H9 (cell line): ENCODE measurements at regions not wholly inside any gene's neighbourhood (a gene's known extent, or its start where the extent isn't known, plus 50 kb on each side); places are given as distances from the start of the nearest gene placed in this dataset.

Source experiments
- DNase-seq: peaks from one replicate; pipeline ENCODE4 v3.0.0-alpha.2; 2017
- H2AFZ ChIP-seq: one replicate; pipeline ENCODE4 v1.6.1; 2013; ENCODE audit warnings: mild to moderate bottlenecking, low read length, control low read depth, moderate library complexity
- H2AK5ac ChIP-seq: 2 replicates; pipeline ENCODE4 v1.6.1; 2013; ENCODE audit warnings: low read length, control low read depth, mixed read lengths; ENCODE audit not compliant: insufficient read length
- H2BK120ac ChIP-seq: one replicate; pipeline ENCODE4 v1.6.1; 2013; ENCODE audit warnings: low read depth, mild to moderate bottlenecking, low read length, control low read depth, inconsistent platforms; ENCODE audit not compliant: poor library complexity, severe bottlenecking
- H2BK12ac ChIP-seq: 2 replicates; pipeline ENCODE4 v1.6.1; 2013; ENCODE audit warnings: low read length, control low read depth, mixed read lengths, low read depth; ENCODE audit not compliant: insufficient read length
- H2BK15ac ChIP-seq: 2 replicates; pipeline ENCODE4 v1.6.1; 2013; ENCODE audit warnings: low read depth, low read length, control low read depth
- H2BK20ac ChIP-seq: one replicate; pipeline ENCODE4 v1.6.1; 2013; ENCODE audit warnings: low read depth, mild to moderate bottlenecking, low read length, control low read depth, inconsistent platforms; ENCODE audit not compliant: poor library complexity, severe bottlenecking
- H2BK5ac ChIP-seq: 2 replicates; pipeline ENCODE4 v1.6.1; 2013; ENCODE audit warnings: low read length, control low read depth, mixed read lengths; ENCODE audit not compliant: insufficient read length
- H3K14ac ChIP-seq: 2 replicates; pipeline ENCODE4 v1.6.1; 2013; ENCODE audit warnings: low read length, control low read depth; ENCODE audit not compliant: insufficient read depth
- H3K18ac ChIP-seq: 2 replicates; pipeline ENCODE4 v1.6.1; 2013; ENCODE audit warnings: low read depth, mild to moderate bottlenecking, mixed read lengths, low read length, control low read depth; ENCODE audit not compliant: insufficient read length
- H3K23ac ChIP-seq: 2 replicates; pipeline ENCODE4 v1.6.1; 2013; ENCODE audit warnings: low read length, control low read depth, mixed read lengths, low read depth; ENCODE audit not compliant: insufficient read length
- H3K23me2 ChIP-seq: 2 replicates; pipeline ENCODE4 v1.6.1; 2013; ENCODE audit warnings: low read depth, mild to moderate bottlenecking, mixed read lengths, low read length, control low read depth; ENCODE audit not compliant: insufficient read length, poor library complexity, severe bottlenecking
- H3K27ac ChIP-seq: 2 replicates; pipeline ENCODE4 v1.5.1; 2013; ENCODE audit warnings: low read length, control low read depth, mixed read lengths, low read depth; ENCODE audit not compliant: insufficient read length
- H3K27me3 ChIP-seq: 2 replicates; pipeline ENCODE4 v1.6.1; 2013; ENCODE audit warnings: low read length, control low read depth, inconsistent platforms; ENCODE audit not compliant: insufficient read depth
- H3K4ac ChIP-seq: 2 replicates; pipeline ENCODE4 v1.6.1; 2013; ENCODE audit warnings: low read depth, mild to moderate bottlenecking, control low read depth, inconsistent platforms, low read length, moderate library complexity
- H3K4me1 ChIP-seq: 2 replicates; pipeline ENCODE4 v1.6.1; 2013; ENCODE audit warnings: low read length, control low read depth, inconsistent platforms; ENCODE audit not compliant: insufficient read depth
- H3K4me2 ChIP-seq: 2 replicates; pipeline ENCODE4 v1.6.1; 2013; ENCODE audit warnings: low read length, control low read depth, mixed read lengths; ENCODE audit not compliant: insufficient read length, insufficient read depth
- H3K56ac ChIP-seq: 2 replicates; pipeline ENCODE4 v1.6.1; 2013; ENCODE audit warnings: low read depth, mild to moderate bottlenecking, mixed read lengths, low read length, control low read depth; ENCODE audit not compliant: insufficient read length
- H3K79me1 ChIP-seq: 2 replicates; pipeline ENCODE4 v1.6.1; 2013; ENCODE audit warnings: low read depth, mild to moderate bottlenecking, moderate library complexity, low read length, control low read depth, inconsistent platforms; ENCODE audit not compliant: insufficient read depth, poor library complexity, severe bottlenecking
- H3K79me2 ChIP-seq: 2 replicates; pipeline ENCODE4 v1.6.1; 2013; ENCODE audit warnings: low read length, control low read depth, inconsistent platforms; ENCODE audit not compliant: insufficient read depth
- H3K9ac ChIP-seq: 2 replicates; pipeline ENCODE4 v1.6.1; 2013; ENCODE audit warnings: low read length, control low read depth, mixed read lengths; ENCODE audit not compliant: insufficient read length; ENCODE audit errors: extremely low read depth
- H3K9me3 ChIP-seq: one replicate; pipeline ENCODE4 v1.6.1; 2013; ENCODE audit warnings: low read depth, low read length, inconsistent platforms; ENCODE audit not compliant: control insufficient read depth
- H3T11ph ChIP-seq: one replicate; pipeline ENCODE4 v1.6.1; 2013; ENCODE audit warnings: mild to moderate bottlenecking, low read length, control low read depth, inconsistent platforms
- H4K20me1 ChIP-seq: one replicate; pipeline ENCODE4 v1.6.1; 2013; ENCODE audit not compliant: control insufficient read depth, insufficient read length, insufficient read depth
- H4K5ac ChIP-seq: 2 replicates; pipeline ENCODE4 v1.6.1; 2013; ENCODE audit warnings: low read depth, mild to moderate bottlenecking, mixed read lengths, low read length, control low read depth; ENCODE audit not compliant: insufficient read length
- H4K8ac ChIP-seq: replicated peaks from 2 replicates; pipeline ENCODE4 v1.6.1; 2013; ENCODE audit warnings: low read length, control low read depth, mixed read lengths, low read depth; ENCODE audit not compliant: insufficient read length
- H4K91ac ChIP-seq: 2 replicates; pipeline ENCODE4 v1.6.1; 2013; ENCODE audit warnings: low read depth, mild to moderate bottlenecking, moderate library complexity, mixed read lengths, low read length, control low read depth; ENCODE audit not compliant: insufficient read length
- H3K27ac Mint-ChIP-seq, 3 experiments: 2 replicates in 2 of 3; 3 replicates in 1 of 3; pipeline ENCODE4 v1.8.0; 2020 to 2021; ENCODE audit warnings: mixed read lengths in 3 of 3, mild to moderate bottlenecking in 1 of 3, moderate library complexity in 1 of 3
- H3K27me3 Mint-ChIP-seq: 2 replicates; pipeline ENCODE4 v1.8.0; 2021; ENCODE audit warnings: low read depth, mild to moderate bottlenecking, moderate library complexity, mixed read lengths
- H3K36me3 Mint-ChIP-seq, 3 experiments: 2 replicates in 2 of 3; 3 replicates in 1 of 3; pipeline ENCODE4 v1.8.0; 2020 to 2021; ENCODE audit warnings: low read depth in 3 of 3, mixed read lengths in 3 of 3; ENCODE audit not compliant: insufficient read depth in 1 of 3
- H3K4me1 Mint-ChIP-seq, 2 experiments: 2 replicates each; pipeline ENCODE4 v1.8.0; 2020; ENCODE audit warnings: mixed read lengths in 2 of 2
- H3K4me3 Mint-ChIP-seq, 2 experiments: 2 replicates in 1 of 2; 3 replicates in 1 of 2; pipeline ENCODE4 v1.8.0; 2020 to 2021; ENCODE audit warnings: mild to moderate bottlenecking in 2 of 2, mixed read lengths in 2 of 2, moderate library complexity in 1 of 2
- H3K9me3 Mint-ChIP-seq, 2 experiments: 2 replicates in 1 of 2; 3 replicates in 1 of 2; pipeline ENCODE4 v1.8.0; 2020; ENCODE audit warnings: mild to moderate bottlenecking in 2 of 2, mixed read lengths in 2 of 2, moderate library complexity in 1 of 2
- WGBS: extraction: QIAGEN DNeasy Blood & Tissue Kit; methylation state at CpG from one replicate; pipeline ENCODE4 v1.1.7; 2013; ENCODE audit warnings: missing lambda C conversion rate, low lambda C conversion rate, mixed read lengths; ENCODE audit not compliant: insufficient read length; ENCODE audit errors: extremely low coverage; 5-methylcytosine and 5-hydroxymethylcytosine counted together
- TF ChIP-seq, protein P1 (sequence below): fragments of 200-600 bp; sonication (generic); conservative IDR thresholded peaks from 3 replicates; pipeline ENCODE4 v1.8.0; 2021; ENCODE audit warnings: antibody characterized with exemption, mild to moderate bottlenecking

DNA sequence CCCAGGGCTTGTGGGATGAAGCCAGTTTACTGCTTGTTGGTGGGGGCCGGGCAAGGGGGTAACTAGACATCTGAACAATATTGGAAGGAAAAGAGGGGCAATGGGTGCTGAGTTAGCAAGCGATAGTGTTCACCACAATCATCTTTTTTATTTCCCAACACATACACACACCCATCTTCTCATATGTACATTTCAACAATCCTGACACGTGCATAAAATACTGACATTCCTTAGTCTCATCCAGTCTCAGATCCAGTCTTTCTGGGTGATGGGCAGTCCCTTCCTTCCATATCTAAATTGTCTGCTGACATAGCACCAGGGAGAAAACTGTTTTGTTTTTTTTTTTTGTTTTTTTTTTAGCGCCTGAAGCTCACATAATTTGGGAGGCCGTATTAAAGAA is 333.6 kb upstream of the TRPC7 start:
- no peaks in the 10 kb centered on the region for H3K79me2 ChIP-seq
- peaks cover 4% of the 10 kb centered on the region; the same call in 1 of the 2 replicates for H3K4me1 ChIP-seq
- Mint-ChIP-seq H3K4me3 (no peak overlapping the region), H3K27ac (no peak overlapping the region; a peak in 1 of 7 replicates), H3K4me1 (peaks cover 12 to 14% of the 10 kb centered on the region in 2 experiments), H3K9me3 (no peaks in the 10 kb centered on the region), H3K27me3 (no peaks in the 10 kb centered on the region), H3K36me3 (no peaks in the 10 kb centered on the region)
- no peak overlapping the region for H3K23ac ChIP-seq
- H3K18ac ChIP-seq = no peak overlapping the region
- no peak overlapping the region for H3K14ac ChIP-seq
- WGBS = 100% methylated on average over 1 of the region's 5 CpGs
- no peak overlapping the region for H2BK120ac ChIP-seq
- no peak overlapping the region for H4K91ac ChIP-seq
- H2AK5ac ChIP-seq = no peak overlapping the region
- H4K5ac ChIP-seq = no peak overlapping the region
- H3K4ac ChIP-seq = no peak overlapping the region
- H3K79me1 ChIP-seq = no peaks in the 10 kb centered on the region
- H2BK12ac ChIP-seq = no peak overlapping the region
- H3K27me3 ChIP-seq = no peaks in the 10 kb centered on the region
- H3K27ac ChIP-seq = no peak overlapping the region
- no peaks in the 10 kb centered on the region for H3K9me3 ChIP-seq
- H3T11ph ChIP-seq = no peak overlapping the region
- H2BK5ac ChIP-seq = no peak overlapping the region
- DNase-seq = no peak
- H2AFZ ChIP-seq = no peak overlapping the region
- no peak overlapping the region for H3K56ac ChIP-seq
- H4K8ac ChIP-seq = no peak overlapping the region
- TF ChIP-seq, protein P1, sequence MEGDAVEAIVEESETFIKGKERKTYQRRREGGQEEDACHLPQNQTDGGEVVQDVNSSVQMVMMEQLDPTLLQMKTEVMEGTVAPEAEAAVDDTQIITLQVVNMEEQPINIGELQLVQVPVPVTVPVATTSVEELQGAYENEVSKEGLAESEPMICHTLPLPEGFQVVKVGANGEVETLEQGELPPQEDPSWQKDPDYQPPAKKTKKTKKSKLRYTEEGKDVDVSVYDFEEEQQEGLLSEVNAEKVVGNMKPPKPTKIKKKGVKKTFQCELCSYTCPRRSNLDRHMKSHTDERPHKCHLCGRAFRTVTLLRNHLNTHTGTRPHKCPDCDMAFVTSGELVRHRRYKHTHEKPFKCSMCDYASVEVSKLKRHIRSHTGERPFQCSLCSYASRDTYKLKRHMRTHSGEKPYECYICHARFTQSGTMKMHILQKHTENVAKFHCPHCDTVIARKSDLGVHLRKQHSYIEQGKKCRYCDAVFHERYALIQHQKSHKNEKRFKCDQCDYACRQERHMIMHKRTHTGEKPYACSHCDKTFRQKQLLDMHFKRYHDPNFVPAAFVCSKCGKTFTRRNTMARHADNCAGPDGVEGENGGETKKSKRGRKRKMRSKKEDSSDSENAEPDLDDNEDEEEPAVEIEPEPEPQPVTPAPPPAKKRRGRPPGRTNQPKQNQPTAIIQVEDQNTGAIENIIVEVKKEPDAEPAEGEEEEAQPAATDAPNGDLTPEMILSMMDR = no peak
- H4K20me1 ChIP-seq = no peaks in the 10 kb centered on the region
- no peaks in the 10 kb centered on the region for H3K23me2 ChIP-seq
- H3K9ac ChIP-seq = no peak overlapping the region
- no peak overlapping the region for H3K4me2 ChIP-seq
- no peak overlapping the region for H2BK20ac ChIP-seq
- H2BK15ac ChIP-seq = no peak overlapping the region
